ENCODE measurements at regions not wholly inside any gene's neighbourhood (a gene's known extent, or its start where the extent isn't known, plus 50 kb on each side); places are given as distances from the start of the nearest gene placed in this dataset.

DNA sequence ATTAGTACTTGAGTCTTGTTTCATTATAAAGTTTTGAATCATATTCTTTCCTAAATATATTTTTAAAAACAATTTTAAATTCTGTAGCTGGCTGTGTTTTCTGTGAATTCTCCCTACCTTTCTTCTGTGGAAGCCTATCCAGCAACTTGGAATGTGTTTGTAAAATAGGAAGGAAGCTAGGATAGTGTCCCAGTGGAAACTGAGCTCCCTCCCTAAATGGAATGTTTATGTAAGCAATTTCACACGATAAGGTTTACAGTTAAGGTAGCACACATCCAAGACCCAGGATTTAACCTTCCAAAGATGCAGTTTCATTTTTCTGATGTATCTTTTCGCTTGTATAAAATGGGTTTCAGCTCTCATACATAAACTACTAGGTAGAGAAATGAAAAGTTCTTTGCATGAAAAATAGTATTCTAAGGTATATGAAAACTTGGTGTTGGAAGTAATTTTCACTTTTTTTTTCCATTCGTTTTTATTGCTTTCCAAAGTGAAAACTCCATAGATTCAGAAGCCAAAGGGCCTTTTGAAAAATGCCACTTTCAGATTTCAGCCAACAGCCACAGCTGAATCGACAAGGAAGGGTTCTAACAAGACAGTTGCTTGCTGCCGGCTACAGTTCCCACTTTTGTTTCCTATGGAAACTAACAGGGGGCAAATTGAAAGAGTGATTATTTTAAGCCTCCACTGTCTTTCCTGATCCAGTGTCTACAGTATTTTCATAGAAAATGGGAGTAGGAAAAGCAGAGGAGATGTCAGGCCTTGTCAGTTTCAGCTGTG is 405.1 kb upstream of the POU3F3 start:
- ChIA-PET CTCF (interaction anchor here (0.5 to 2.7 kb wide), 17 partner anchors 10 to 1608 kb away, joined by 3 to 11 read pairs (median 4); no protein-coding TSS in a partner anchor), POLR2A (interaction anchor here (0.7 to 1.1 kb wide), 3 partner anchors 35 to 401 kb away, joined by 3 read pairs; no protein-coding TSS in a partner anchor)
- TF ChIP-seq, protein P1, sequence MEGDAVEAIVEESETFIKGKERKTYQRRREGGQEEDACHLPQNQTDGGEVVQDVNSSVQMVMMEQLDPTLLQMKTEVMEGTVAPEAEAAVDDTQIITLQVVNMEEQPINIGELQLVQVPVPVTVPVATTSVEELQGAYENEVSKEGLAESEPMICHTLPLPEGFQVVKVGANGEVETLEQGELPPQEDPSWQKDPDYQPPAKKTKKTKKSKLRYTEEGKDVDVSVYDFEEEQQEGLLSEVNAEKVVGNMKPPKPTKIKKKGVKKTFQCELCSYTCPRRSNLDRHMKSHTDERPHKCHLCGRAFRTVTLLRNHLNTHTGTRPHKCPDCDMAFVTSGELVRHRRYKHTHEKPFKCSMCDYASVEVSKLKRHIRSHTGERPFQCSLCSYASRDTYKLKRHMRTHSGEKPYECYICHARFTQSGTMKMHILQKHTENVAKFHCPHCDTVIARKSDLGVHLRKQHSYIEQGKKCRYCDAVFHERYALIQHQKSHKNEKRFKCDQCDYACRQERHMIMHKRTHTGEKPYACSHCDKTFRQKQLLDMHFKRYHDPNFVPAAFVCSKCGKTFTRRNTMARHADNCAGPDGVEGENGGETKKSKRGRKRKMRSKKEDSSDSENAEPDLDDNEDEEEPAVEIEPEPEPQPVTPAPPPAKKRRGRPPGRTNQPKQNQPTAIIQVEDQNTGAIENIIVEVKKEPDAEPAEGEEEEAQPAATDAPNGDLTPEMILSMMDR (IDR thresholded peaks at IDR 0.05; ENCODE audit: unreplicated experiment) = no peak
- H3K27ac Mint-ChIP-seq (ENCODE audit: low read depth, unreplicated experiment) = no peak overlapping the region
- peaks cover 9% of the 10 kb centered on the region for H3K4me1 Mint-ChIP-seq (ENCODE audit: insufficient read depth, unreplicated experiment)
- BruUV-seq (replicated peaks) = no TSS peak
- no peak for DNase-seq (ENCODE audit: unreplicated experiment)
- no peak overlapping the region for H3K4me3 Mint-ChIP-seq (ENCODE audit: unreplicated experiment)
- peaks cover 19% of the 10 kb centered on the region for H3K27me3 Mint-ChIP-seq (ENCODE audit: insufficient read depth, unreplicated experiment)
- intact Hi-C loops (cut with micrococcal nuclease) = loop anchor here (10.0 kb wide), 1 partner anchor 426 kb away; no protein-coding TSS in a partner anchor
- H3K36me3 Mint-ChIP-seq (ENCODE audit: insufficient read depth, unreplicated experiment) = no peaks in the 10 kb centered on the region
- H3K9me3 Mint-ChIP-seq (ENCODE audit: unreplicated experiment) = no peaks in the 10 kb centered on the region

DNA sequence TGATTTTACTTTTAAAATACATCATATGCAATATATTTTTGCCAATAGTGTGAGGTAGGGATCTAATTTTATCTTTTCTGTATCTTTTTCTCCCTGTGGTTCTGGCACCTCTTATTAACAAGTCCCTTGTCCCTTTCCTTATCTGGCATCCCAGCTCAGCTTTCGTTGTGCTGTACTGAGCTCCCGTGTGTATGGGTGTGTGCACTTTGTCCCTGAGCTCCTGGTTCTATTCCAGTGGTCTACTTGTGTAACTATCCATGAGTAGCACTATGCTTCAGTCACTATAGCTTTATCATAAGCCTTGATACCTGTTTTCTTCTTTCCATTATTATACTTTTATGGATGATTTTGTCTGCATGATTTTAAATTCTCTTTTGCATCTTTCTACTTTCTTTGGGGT is 401.4 kb upstream of the POU3F3 start:
- H3K27ac Mint-ChIP-seq (ENCODE audit: low read depth, unreplicated experiment) = no peak overlapping the region
- no peak for DNase-seq (ENCODE audit: unreplicated experiment)
- H3K9me3 Mint-ChIP-seq (ENCODE audit: unreplicated experiment) = no peaks in the 10 kb centered on the region
- intact Hi-C loops (cut with micrococcal nuclease) = no loop called here
- peaks cover 6% of the 10 kb centered on the region for H3K4me1 Mint-ChIP-seq (ENCODE audit: insufficient read depth, unreplicated experiment)
- no peak overlapping the region for H3K4me3 Mint-ChIP-seq (ENCODE audit: unreplicated experiment)
- ChIA-PET POLR2A (no interaction called here), CTCF (interaction anchor here (0.6 kb wide), 2 partner anchors 17 to 219 kb away, joined by 3 to 4 read pairs; no protein-coding TSS in a partner anchor)
- TF ChIP-seq, protein P1 (IDR thresholded peaks at IDR 0.05; ENCODE audit: unreplicated experiment) = no peak
- BruUV-seq (replicated peaks) = no TSS peak
- H3K27me3 Mint-ChIP-seq (ENCODE audit: insufficient read depth, unreplicated experiment) = peaks cover 43% of the 10 kb centered on the region
- no peaks in the 10 kb centered on the region for H3K36me3 Mint-ChIP-seq (ENCODE audit: insufficient read depth, unreplicated experiment)

DNA sequence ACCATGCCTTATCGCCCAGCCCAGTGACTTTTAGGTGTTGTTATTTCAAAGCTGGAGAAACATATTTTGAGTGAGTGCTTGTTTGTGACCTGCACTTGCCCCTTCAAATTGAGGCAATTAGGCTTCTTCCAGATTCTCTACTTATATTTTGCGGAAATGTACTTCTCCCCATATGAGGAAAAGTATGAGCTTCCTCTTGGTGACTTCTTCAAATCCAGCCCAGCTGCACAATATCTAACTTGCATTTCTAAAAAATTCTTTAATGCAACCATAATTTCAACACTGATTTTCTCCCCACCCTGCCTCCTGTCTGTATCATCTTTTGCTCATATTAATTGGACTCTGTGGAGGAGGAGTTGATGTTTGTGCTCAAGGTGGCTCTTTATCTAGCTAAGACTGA is 391.2 kb upstream of the POU3F3 start:
- ChIA-PET POLR2A (no interaction called here), CTCF (interaction anchor here (1.1 kb wide), 1 partner anchor 14 kb away, joined by 3 read pairs; no protein-coding TSS in a partner anchor)
- H3K4me1 Mint-ChIP-seq (ENCODE audit: insufficient read depth, unreplicated experiment) = no peaks in the 10 kb centered on the region
- intact Hi-C loops (cut with micrococcal nuclease) = no loop called here
- H3K27me3 Mint-ChIP-seq (ENCODE audit: insufficient read depth, unreplicated experiment) = peaks cover 48% of the 10 kb centered on the region
- no peak overlapping the region for H3K27ac Mint-ChIP-seq (ENCODE audit: low read depth, unreplicated experiment)
- H3K9me3 Mint-ChIP-seq (ENCODE audit: unreplicated experiment) = no peaks in the 10 kb centered on the region
- TF ChIP-seq, protein P1 (IDR thresholded peaks at IDR 0.05; ENCODE audit: unreplicated experiment) = no peak
- no peaks in the 10 kb centered on the region for H3K36me3 Mint-ChIP-seq (ENCODE audit: insufficient read depth, unreplicated experiment)
- DNase-seq (ENCODE audit: unreplicated experiment) = no peak
- H3K4me3 Mint-ChIP-seq (ENCODE audit: unreplicated experiment) = no peak overlapping the region
- BruUV-seq (replicated peaks) = no TSS peak

DNA sequence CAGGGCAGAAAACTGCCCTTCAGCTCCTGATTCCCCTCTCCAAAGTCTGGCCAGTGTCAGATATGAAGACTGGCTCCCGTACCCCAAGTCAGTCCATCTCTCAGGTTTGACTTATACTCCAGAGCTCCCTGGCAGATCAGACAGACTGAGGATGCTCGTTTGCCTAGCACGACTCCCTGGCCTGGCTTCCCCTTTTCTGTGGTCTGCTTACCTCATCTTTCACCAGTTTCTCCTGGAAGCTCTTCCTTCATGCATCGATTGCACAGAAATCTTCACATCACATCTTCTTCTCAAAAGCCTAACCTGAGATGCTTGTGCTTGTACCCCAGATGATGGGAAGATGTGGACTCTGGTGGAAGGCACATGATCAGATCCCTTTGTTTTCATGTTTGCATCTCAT is 387.9 kb upstream of the POU3F3 start:
- ChIA-PET POLR2A (no interaction called here), CTCF (interaction anchor here (0.8 to 0.9 kb wide), 2 partner anchors 18 to 384 kb away, joined by 4 read pairs; no protein-coding TSS in a partner anchor)
- Mint-ChIP-seq H3K4me1 (ENCODE audit: insufficient read depth, unreplicated experiment) (no peaks in the 10 kb centered on the region), H3K27ac (ENCODE audit: low read depth, unreplicated experiment) (no peak overlapping the region), H3K9me3 (ENCODE audit: unreplicated experiment) (no peaks in the 10 kb centered on the region), H3K27me3 (ENCODE audit: insufficient read depth, unreplicated experiment) (peaks cover 45% of the 10 kb centered on the region), H3K4me3 (ENCODE audit: unreplicated experiment) (no peak overlapping the region), H3K36me3 (ENCODE audit: insufficient read depth, unreplicated experiment) (no peaks in the 10 kb centered on the region)
- TF ChIP-seq, protein P1 (IDR thresholded peaks at IDR 0.05; ENCODE audit: unreplicated experiment) = no peak
- no peak for DNase-seq (ENCODE audit: unreplicated experiment)
- BruUV-seq (replicated peaks) = no TSS peak
- intact Hi-C loops (cut with micrococcal nuclease) = no loop called here
